ENCODE measurements at regions not wholly inside any gene's neighbourhood (a gene's known extent, or its start where the extent isn't known, plus 50 kb on each side); places are given as distances from the start of the nearest gene placed in this dataset.

- no peak for ATAC-seq
- peaks cover 4 to 5% of the 10 kb centered on the region in 2 donors for H3K9me3 Mint-ChIP-seq
- DNase-seq: no peak
- H3K36me3 ChIP-seq (ENCODE audit: control insufficient read depth, insufficient read depth, low read length): no peaks in the 10 kb centered on the region
- H3K4me1 Mint-ChIP-seq: no peaks in the 10 kb centered on the region
- no peaks in the 10 kb centered on the region for H3K4me1 ChIP-seq (ENCODE audit: control insufficient read depth, insufficient read depth, low read length)
- intact Hi-C loops (cut with micrococcal nuclease): no loop called here
- WGBS (ENCODE audit: insufficient coverage): 100% methylated on average over 2 of the region's 2 CpGs
- peaks cover 7% of the 10 kb centered on the region for H3K36me3 Mint-ChIP-seq
- H3K4me3 ChIP-seq (ENCODE audit: low read length): no peak overlapping the region
- H3K27ac Mint-ChIP-seq: no peak overlapping the region
- peaks cover 5 to 9% of the 10 kb centered on the region in 2 donors for H3K27me3 Mint-ChIP-seq (ENCODE audit: low read depth in 2 of 2)
- H3K27me3 ChIP-seq (ENCODE audit: control insufficient read depth, insufficient read depth, low read length): no peaks in the 10 kb centered on the region
- TF ChIP-seq CTCF (IDR thresholded peaks at IDR 0.05): no peak
- H3K9me3 ChIP-seq (ENCODE audit: control insufficient read depth, insufficient read depth, low read length): peaks cover 5% of the 10 kb centered on the region
- no peak overlapping the region for H3K4me3 Mint-ChIP-seq
- no peak overlapping the region for H3K27ac ChIP-seq (ENCODE audit: low read length)
These were observed 292.3 kb downstream of the PMP22 start for GRCh38 chr17:14972844-14973243.

- intact Hi-C loops (cut with micrococcal nuclease): no loop called here
- TF ChIP-seq CTCF (IDR thresholded peaks at IDR 0.05): no peak
- no peaks in the 10 kb centered on the region for H3K27me3 ChIP-seq (ENCODE audit: control insufficient read depth, insufficient read depth, low read length)
- no peak overlapping the region for H3K4me3 ChIP-seq (ENCODE audit: low read length)
- H3K36me3 Mint-ChIP-seq: peaks cover 7% of the 10 kb centered on the region
- DNase-seq (no peak), ATAC-seq (no peak)
- peaks cover 5% of the 10 kb centered on the region for H3K9me3 ChIP-seq (ENCODE audit: control insufficient read depth, insufficient read depth, low read length)
- no peaks in the 10 kb centered on the region for H3K4me1 ChIP-seq (ENCODE audit: control insufficient read depth, insufficient read depth, low read length)
- H3K36me3 ChIP-seq (ENCODE audit: control insufficient read depth, insufficient read depth, low read length): no peaks in the 10 kb centered on the region
- H3K27ac Mint-ChIP-seq: no peak overlapping the region
- H3K4me3 Mint-ChIP-seq: no peak overlapping the region
- no peaks in the 10 kb centered on the region for H3K4me1 Mint-ChIP-seq
- H3K27me3 Mint-ChIP-seq (ENCODE audit: low read depth in 2 of 2): peaks cover 5% of the 10 kb centered on the region in 2 donors
- H3K27ac ChIP-seq (ENCODE audit: low read length): no peak overlapping the region
- H3K9me3 Mint-ChIP-seq: peaks cover 4 to 5% of the 10 kb centered on the region in 2 donors
These were observed 294.1 kb downstream of the PMP22 start for GRCh38 chr17:14971054-14971453.

GRCh38 chr17:14959106-14959648 is 305.9 kb downstream of the PMP22 start:
- TF ChIP-seq CTCF (IDR thresholded peaks at IDR 0.05): no peak
- H3K27me3 ChIP-seq (ENCODE audit: control insufficient read depth, insufficient read depth, low read length): no peaks in the 10 kb centered on the region
- intact Hi-C loops (cut with micrococcal nuclease): no loop called here
- Mint-ChIP-seq H3K27me3 (ENCODE audit: low read depth in 2 of 2) (no peaks in the 10 kb centered on the region), H3K27ac (no peak overlapping the region), H3K4me3 (no peak overlapping the region), H3K4me1 (no peaks in the 10 kb centered on the region), H3K36me3 (no peaks in the 10 kb centered on the region), H3K9me3 (no peaks in the 10 kb centered on the region)
- no peaks in the 10 kb centered on the region for H3K9me3 ChIP-seq (ENCODE audit: control insufficient read depth, insufficient read depth, low read length)
- ATAC-seq (no peak), DNase-seq (no peak)
- no peaks in the 10 kb centered on the region for H3K36me3 ChIP-seq (ENCODE audit: control insufficient read depth, insufficient read depth, low read length)
- WGBS (ENCODE audit: insufficient coverage): 100% methylated on average over 2 of the region's 2 CpGs
- H3K4me1 ChIP-seq (ENCODE audit: control insufficient read depth, insufficient read depth, low read length): no peaks in the 10 kb centered on the region
- H3K27ac ChIP-seq (ENCODE audit: low read length): no peak overlapping the region
- H3K4me3 ChIP-seq (ENCODE audit: low read length): no peak overlapping the region

GRCh38 chr17:14953405-14953804 is 311.7 kb downstream of the PMP22 start:
- intact Hi-C loops (cut with micrococcal nuclease): no loop called here

More at GRCh38 chr17:14953405-14953804, 311.7 kb downstream of the PMP22 start:
- Mint-ChIP-seq H3K27ac (no peak overlapping the region), H3K4me3 (no peak overlapping the region), H3K36me3 (no peaks in the 10 kb centered on the region), H3K4me1 (no peaks in the 10 kb centered on the region), H3K9me3 (no peaks in the 10 kb centered on the region), H3K27me3 (ENCODE audit: low read depth in 2 of 2) (no peaks in the 10 kb centered on the region)
- Histone ChIP-seq H3K36me3 (ENCODE audit: control insufficient read depth, insufficient read depth, low read length) (no peaks in the 10 kb centered on the region), H3K4me1 (ENCODE audit: control insufficient read depth, insufficient read depth, low read length) (no peaks in the 10 kb centered on the region), H3K27me3 (ENCODE audit: control insufficient read depth, insufficient read depth, low read length) (no peaks in the 10 kb centered on the region), H3K27ac (ENCODE audit: low read length) (no peak overlapping the region), H3K4me3 (ENCODE audit: low read length) (no peak overlapping the region), H3K9me3 (ENCODE audit: control insufficient read depth, insufficient read depth, low read length) (no peaks in the 10 kb centered on the region)
- no peak for DNase-seq
- WGBS (ENCODE audit: insufficient coverage): 92% methylated on average over 4 of the region's 5 CpGs
- no peak for ATAC-seq
- no peak for TF ChIP-seq CTCF (IDR thresholded peaks at IDR 0.05)

All from natural killer cell (primary cell).